Frontal cortex (tissue), 3 donors: ENCODE measurements at regions not wholly inside any gene's neighbourhood (a gene's known extent, or its start where the extent isn't known, plus 50 kb on each side); places are given as distances from the start of the nearest gene placed in this dataset.
A peak's percentile ranks its signal among the peaks of the same experiment; 100 is the strongest.

Experiments
- DNase-seq, 2 donors: peaks; one replicate each; pipeline ENCODE4 v3.0.0; 2012; ENCODE audit warnings: low spot score in 2 of 2
- FAIRE-seq: peaks from 2 replicates; lab custom pipeline; 2012; peaks lifted over from hg19 to GRCh38; lab: Jason Lieb, UNC
- donor health status: control.
- donor health status: control.
- donor health status: control.

DNA sequence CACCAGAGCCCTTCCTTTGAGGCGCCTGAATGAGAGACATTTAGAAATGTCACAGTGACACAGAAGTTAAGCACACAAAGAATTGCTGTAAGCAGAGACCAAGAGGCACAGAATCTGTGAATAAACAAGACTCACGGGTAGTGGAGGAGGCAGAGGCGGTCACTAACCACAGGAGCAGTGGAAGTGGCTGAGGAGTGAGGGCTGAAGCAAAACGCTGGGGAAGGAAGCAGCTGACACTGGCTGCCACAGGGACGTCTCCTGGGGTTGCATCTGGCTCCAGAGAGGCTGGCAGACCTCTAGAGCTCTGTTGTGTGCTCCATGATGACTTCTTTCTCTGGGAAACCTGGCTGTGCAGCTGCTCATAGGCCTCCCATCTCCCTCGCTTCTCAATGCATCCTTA is 65.0 kb upstream of the SLC2A12 start:
- FAIRE-seq: no peak
- no peak for DNase-seq

DNA sequence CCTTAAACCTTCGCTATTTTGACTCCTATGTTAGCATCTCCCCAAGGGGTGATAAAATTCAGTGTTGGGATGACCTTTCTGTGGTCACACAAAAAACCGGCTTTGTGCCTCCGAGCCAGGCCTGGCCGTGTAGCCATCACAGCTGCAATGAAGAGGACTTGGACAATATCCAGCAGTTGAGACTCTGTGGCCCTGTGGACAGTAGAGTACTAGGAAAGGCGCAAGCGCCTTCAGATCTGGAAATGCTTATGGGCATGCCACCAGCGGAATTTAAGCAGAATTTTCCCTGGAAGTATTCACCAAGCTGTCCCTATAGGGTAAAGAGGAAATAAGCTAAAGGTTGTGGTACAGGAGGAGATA is 63.3 kb upstream of the SLC2A12 start:
- FAIRE-seq (no peak), DNase-seq (peak in 1 of 2 donors; percentile 64)

DNA sequence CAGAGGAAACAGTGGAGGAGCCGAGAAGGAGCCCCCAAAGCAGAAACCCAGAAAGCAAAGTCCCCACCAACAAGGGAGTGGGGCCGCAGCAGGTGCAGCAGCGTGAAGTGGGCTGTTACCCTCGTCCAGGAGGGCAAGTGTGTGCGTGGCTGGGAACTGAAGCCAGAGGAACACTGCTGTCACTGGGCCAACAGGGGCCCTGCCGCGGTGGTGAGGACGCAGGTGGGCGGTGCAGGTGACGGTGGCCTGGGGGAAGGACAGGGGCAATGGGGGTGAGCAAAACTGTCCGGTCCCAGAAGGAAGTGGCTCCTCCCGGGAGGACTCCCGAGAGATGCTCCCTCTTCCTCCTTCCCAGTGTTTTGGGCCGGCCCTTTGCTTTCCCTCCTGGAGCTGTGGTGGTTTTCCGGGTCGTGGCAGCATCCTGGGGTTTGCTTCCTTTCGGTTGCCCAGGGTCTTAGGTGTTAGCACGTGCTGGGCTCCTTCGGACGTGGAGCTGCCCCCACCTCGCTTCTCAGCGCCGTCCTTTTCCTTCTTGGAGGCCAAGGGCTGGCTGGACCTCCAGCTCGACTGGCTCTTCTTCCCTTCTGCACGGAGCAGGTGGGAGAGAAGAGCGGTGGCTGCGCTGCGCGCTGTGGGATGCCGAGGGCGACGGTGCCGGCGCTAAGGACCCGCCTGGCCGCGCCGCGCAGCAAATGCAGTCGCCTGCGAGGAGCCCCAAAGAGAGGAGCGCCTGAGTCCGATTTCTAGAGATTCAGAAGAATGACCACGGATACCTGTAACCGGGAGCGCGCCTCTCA is 62.7 kb upstream of the SLC2A12 start:
- no peak for FAIRE-seq
- DNase-seq: no peak

DNA sequence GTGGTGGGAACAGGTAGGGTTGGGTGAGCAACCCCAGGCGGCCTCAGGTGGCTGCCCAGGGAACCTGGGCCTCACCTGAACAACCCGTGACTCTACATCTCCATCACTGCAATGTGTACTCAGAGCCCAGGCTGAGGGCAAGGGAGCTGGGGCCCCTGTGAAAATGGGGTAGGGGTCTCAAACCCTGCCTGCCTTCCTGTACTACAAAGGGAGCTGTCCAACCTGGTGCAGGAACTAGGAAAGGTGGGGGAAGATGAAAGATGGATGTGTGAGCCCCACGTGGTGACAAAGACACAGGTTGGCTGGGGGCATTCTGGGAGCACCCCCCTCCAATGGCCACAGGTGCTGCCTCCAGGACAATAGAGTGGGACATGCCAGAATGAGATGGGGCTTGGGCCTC is 62.1 kb upstream of the SLC2A12 start:
- DNase-seq (no peak), FAIRE-seq (no peak)

DNA sequence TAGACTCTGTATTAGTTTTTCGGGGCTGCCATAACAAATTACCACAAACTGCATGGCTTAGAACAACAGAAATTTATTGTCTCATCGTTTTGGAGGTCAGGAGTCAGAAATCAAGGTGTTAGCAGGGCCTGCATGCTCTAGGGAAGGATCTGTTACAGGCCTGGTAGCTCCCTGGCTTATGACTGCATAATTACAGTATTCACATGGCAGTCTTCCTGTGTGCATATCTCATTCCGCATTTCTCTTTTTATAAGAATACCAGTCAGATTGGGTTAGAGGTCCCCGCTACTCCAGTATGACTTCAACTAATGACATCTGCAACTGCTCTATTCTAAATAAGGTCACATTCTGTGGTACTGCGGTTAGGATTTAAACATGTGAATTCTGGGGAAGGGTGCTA is 59.3 kb upstream of the SLC2A12 start:
- no peak for FAIRE-seq
- no peak for DNase-seq

DNA sequence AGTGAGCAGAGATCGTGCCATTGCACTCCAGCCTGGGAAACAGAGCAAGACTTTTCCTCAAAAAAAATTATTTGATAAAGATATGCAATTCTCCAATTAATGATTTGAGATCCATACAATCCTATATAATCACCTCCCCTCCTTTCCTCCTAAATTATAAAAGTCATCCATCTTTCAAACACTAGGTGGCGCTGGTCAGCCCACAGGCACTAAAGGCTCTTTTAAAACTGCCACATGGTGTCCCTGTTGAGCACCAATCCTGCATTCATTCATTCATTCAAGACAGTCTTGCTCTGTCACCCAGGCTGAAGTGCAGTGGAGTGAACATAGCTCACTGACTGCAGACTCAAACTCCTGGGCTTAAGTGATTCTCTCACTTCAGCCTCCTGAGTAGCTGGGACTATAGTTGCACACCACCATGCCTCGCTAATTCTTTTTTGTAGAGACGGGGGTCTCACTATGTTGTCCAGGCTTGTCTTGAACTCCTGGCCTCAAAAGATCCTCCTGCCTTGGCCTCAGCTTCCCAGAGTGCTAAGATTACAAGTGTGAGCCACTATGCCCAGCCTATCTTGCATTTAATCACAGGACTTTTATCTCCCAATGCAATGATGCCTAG is 58.7 kb upstream of the SLC2A12 start:
- no peak for FAIRE-seq
- DNase-seq: peak in 1 of 2 donors; percentile 42

DNA sequence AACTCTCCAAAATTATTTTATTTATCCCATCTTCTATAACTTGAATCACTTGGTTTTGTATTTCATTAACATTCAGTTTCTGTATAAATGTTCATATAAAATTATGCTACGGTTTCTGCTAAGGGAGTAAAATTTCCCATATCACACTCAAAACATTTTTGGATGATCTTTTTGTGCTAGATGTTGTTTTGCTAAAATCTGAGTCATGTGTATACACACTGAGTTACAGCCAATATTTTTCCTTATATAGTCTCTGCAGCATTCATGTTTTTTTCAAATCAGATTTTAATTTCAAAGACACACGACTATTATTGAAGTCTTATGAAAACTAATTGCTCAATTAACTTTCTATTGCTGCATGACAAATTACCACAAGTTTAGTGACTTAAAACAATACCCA is 54.3 kb upstream of the SLC2A12 start:
- DNase-seq (no peak), FAIRE-seq (no peak)

DNA sequence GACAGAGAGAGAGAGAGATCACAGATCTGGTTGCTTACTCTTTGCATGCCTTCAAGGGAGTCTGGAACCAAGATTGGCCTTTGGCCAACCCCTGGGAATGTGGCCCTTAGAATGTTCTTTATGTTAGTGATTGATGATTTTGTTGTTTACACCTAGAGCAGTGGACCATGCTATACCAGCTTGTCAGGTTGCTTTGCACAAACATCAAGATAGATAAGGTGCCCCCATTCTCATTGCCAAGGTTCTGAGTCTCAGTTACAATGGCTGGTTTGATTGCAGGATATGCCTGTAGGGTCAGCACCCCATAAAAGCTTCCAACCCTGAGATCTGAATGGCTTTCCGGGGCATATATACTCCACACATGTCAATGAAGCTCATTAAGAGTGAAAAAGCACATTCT is 53.5 kb upstream of the SLC2A12 start:
- FAIRE-seq (no peak), DNase-seq (no peak)

DNA sequence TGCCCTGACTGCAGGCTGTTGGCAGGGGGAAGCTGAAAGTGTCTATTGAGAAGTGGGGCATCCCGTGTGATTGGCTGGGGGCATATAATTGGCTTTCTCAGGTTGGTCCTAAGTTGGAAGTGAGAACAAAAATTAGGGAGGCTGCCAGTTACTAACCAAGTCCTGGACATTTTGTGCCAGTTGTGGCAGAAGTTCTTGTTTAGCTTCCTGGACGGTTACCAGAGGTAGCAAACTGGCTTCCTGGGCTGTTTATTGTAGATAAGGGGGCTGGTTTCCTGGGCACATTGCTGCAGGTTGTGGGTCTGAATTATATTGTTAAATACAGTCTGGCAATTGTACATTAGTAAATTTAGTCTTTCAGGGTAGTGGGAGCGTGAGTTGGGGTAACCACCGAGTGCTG is 50.6 kb upstream of the SLC2A12 start:
- FAIRE-seq (no peak), DNase-seq (no peak)
